Kidney (tissue), 13 donors: ENCODE measurements at regions not wholly inside any gene's neighbourhood (a gene's known extent, or its start where the extent isn't known, plus 50 kb on each side); places are given as distances from the start of the nearest gene placed in this dataset.

Experiments
- DNase-seq, 5 donors: peaks; one replicate each; pipeline ENCODE4 v3.0.0-alpha.2; 2013 to 2020
- FAIRE-seq: peaks from 2 replicates; lab custom pipeline; 2012; peaks lifted over from hg19 to GRCh38; lab: Jason Lieb, UNC
- H3K27ac ChIP-seq, 2 donors: one replicate each; pipeline ENCODE4 v1.7.0; 2013; ENCODE audit warnings: low read depth in 2 of 2, low read length in 2 of 2, inconsistent platforms in 1 of 2
- H3K27me3 ChIP-seq: one replicate; pipeline ENCODE4 v1.7.1; 2013; ENCODE audit warnings: low read length, inconsistent platforms; ENCODE audit not compliant: control insufficient read depth, insufficient read depth
- H3K36me3 ChIP-seq, 3 donors: one replicate each; pipeline versions ENCODE4 v1.7.0 to v1.7.1; 2013; ENCODE audit warnings: low read length in 3 of 3, control low read depth in 1 of 3, inconsistent platforms in 1 of 3; ENCODE audit not compliant: insufficient read depth in 3 of 3, control insufficient read depth in 2 of 3
- H3K4me1 ChIP-seq, 3 donors: one replicate each; pipeline versions ENCODE4 v1.7.0 to v1.7.1; 2013; ENCODE audit warnings: low read length in 3 of 3, inconsistent platforms in 1 of 3, low read depth in 1 of 3; ENCODE audit not compliant: control insufficient read depth in 2 of 3, insufficient read depth in 2 of 3
- H3K4me3 ChIP-seq, 3 donors: one replicate each; pipeline versions ENCODE4 v1.7.0 to v1.8.1; 2013; ENCODE audit warnings: low read length in 3 of 3, control low read depth in 1 of 3, inconsistent platforms in 1 of 3
- H3K9ac ChIP-seq, 3 donors: one replicate each; pipeline versions ENCODE4 v1.7.0 to v1.7.1; 2013; ENCODE audit warnings: low read length in 3 of 3, control low read depth in 1 of 3, inconsistent platforms in 1 of 3
- H3K9me3 ChIP-seq, 3 donors: one replicate each; pipeline versions ENCODE4 v1.7.0 to v1.7.1; 2013; ENCODE audit warnings: low read length in 3 of 3, control low read depth in 1 of 3, inconsistent platforms in 1 of 3; ENCODE audit not compliant: control insufficient read depth in 2 of 3, insufficient read depth in 1 of 3
- intact Hi-C: fragments of 100-400 bp; cut with DNase I; formaldehyde crosslinking; loops from one replicate; pipeline ENCODE4 v1.11.1; 2022
- TF ChIP-seq, protein P1 (sequence below): IDR thresholded peaks from 3 replicates; pipeline ENCODE4 v1.5.1; 2012; ENCODE audit warnings: mild to moderate bottlenecking, moderate library complexity, borderline replicate concordance; ENCODE audit not compliant: insufficient read depth; ENCODE audit errors: extremely low read depth
- donor health status: control.
- donor health status: control.
- donor health status: control.
- donor health status: control.
- donor health status: control.
- donor health status: DM: yes; HTN: yes; CAD: no.
- donor health status: Normal renal cell carcinoma (clear cell type).

DNA sequence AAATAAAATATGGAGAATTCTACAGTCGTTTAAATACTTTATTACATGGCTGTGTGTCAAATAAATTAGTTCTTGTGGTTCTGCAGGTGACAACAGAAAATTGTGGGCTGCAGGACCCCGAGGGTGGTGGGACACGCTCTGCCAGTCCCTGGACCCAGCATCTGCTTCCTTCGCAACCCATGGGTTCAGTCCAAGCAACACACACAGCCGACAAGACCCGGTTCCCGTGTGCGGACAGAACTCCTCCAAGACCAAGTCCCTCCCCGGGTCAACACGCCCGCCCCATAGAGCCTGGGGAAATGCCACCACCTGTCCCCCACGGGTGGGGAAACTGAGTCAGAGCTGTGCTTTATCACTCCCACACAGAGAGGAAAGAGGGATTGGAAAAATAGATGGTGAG lies 238.9 kb downstream of the BRD1 start:
- no peaks in the 10 kb centered on the region for H3K4me1 ChIP-seq
- no peaks in the 10 kb centered on the region for H3K36me3 ChIP-seq
- TF ChIP-seq, protein P1, sequence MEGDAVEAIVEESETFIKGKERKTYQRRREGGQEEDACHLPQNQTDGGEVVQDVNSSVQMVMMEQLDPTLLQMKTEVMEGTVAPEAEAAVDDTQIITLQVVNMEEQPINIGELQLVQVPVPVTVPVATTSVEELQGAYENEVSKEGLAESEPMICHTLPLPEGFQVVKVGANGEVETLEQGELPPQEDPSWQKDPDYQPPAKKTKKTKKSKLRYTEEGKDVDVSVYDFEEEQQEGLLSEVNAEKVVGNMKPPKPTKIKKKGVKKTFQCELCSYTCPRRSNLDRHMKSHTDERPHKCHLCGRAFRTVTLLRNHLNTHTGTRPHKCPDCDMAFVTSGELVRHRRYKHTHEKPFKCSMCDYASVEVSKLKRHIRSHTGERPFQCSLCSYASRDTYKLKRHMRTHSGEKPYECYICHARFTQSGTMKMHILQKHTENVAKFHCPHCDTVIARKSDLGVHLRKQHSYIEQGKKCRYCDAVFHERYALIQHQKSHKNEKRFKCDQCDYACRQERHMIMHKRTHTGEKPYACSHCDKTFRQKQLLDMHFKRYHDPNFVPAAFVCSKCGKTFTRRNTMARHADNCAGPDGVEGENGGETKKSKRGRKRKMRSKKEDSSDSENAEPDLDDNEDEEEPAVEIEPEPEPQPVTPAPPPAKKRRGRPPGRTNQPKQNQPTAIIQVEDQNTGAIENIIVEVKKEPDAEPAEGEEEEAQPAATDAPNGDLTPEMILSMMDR, result no peak
- H3K9ac ChIP-seq, result no peak overlapping the region
- no peak overlapping the region for H3K4me3 ChIP-seq
- DNase-seq (peak in 1 of 5 donors; percentile 56), FAIRE-seq (no peak)
- no peaks in the 10 kb centered on the region for H3K27me3 ChIP-seq
- no peaks in the 10 kb centered on the region for H3K9me3 ChIP-seq
- H3K27ac ChIP-seq, result no peak overlapping the region
- intact Hi-C loops, result no loop called here

DNA sequence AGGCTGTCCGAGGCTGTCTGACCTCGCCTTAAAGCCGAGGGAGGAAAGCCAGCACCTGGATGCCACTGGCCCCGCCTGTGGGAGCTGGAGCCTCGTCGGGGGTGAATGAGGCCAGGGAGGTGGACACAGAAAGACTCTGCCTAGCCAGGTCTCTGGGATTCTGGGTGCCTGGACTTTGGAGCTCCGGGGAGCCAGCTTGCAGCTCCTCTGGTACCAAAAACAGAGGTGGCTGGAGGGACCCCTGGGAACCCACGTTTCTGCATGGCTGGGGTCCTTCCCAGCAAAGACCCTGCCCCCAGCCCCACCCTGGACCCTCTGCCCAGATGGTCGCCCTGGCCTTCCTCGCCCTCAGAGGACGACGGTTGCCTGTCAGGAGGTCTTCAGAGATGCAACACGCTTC lies 239.7 kb downstream of the BRD1 start:
- FAIRE-seq, result no peak
- TF ChIP-seq, protein P1, result no peak
- Histone ChIP-seq H3K27ac (no peak overlapping the region), H3K4me1 (no peaks in the 10 kb centered on the region), H3K4me3 (no peak overlapping the region), H3K27me3 (no peaks in the 10 kb centered on the region), H3K9me3 (no peaks in the 10 kb centered on the region), H3K9ac (no peak overlapping the region), H3K36me3 (no peaks in the 10 kb centered on the region)
- DNase-seq, result peak in 1 of 5 donors; percentile 50
- intact Hi-C loops, result no loop called here

DNA sequence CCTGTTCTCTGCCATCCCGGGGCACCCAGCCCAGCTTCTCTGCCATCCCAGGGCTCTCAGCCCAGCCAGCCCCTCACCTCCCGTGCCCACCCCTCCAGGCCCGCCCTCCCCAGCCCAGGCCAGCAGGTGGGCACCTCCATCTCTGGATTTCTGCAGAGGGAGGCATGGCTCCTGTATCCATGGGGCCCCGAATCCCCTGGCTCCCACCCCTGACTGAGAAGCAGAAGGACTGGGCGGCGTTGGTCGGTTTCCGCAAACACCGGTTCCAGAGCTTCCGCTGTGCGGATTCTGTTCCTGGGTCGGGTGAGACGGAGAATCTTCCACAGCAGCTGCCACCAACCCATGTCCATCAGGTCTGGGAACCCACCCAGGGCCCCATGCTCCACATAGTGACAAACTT lies 240.3 kb downstream of the BRD1 start:
- H3K27ac ChIP-seq, result no peak overlapping the region
- TF ChIP-seq, protein P1, result no peak
- no peak overlapping the region for H3K4me3 ChIP-seq
- no peaks in the 10 kb centered on the region for H3K36me3 ChIP-seq
- DNase-seq (peak in 1 of 5 donors; percentile 56), FAIRE-seq (no peak)
- intact Hi-C loops, result no loop called here
- no peak overlapping the region for H3K9ac ChIP-seq
- H3K27me3 ChIP-seq, result no peaks in the 10 kb centered on the region
- H3K4me1 ChIP-seq, result no peaks in the 10 kb centered on the region
- no peaks in the 10 kb centered on the region for H3K9me3 ChIP-seq

DNA sequence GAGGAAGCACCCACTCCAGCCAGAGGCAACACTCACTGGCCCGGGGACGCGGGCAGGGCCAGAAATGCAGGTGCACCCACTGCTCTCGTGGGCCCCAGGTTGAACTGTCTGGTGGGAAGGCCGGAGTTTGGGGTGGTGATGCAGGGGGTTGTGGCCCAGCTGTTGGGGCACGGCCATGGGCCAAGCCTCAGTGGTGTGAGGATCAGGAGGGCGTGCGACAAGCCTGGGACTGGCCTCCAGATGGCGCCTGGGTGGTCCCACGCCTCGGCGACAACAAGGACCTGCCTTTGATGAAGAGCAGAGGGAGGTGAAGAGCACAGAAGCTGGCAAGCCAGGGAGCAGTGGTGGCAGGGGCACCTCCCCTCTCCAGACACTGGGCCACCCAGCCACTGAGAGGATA lies 240.8 kb downstream of the BRD1 start:
- TF ChIP-seq, protein P1, result no peak
- no peak for FAIRE-seq
- intact Hi-C loops, result no loop called here

More for the DNA sequence above, 240.8 kb downstream of the BRD1 start:
- Histone ChIP-seq H3K36me3 (no peaks in the 10 kb centered on the region), H3K4me3 (no peak overlapping the region), H3K4me1 (no peaks in the 10 kb centered on the region), H3K9me3 (no peaks in the 10 kb centered on the region), H3K27me3 (no peaks in the 10 kb centered on the region), H3K9ac (no peak overlapping the region), H3K27ac (no peak overlapping the region)
- DNase-seq, result peak in 1 of 5 donors; percentile 69
